Endothelial cell of hepatic sinusoid (primary cell): ENCODE measurements at regions not wholly inside any gene's neighbourhood (a gene's known extent, or its start where the extent isn't known, plus 50 kb on each side); places are given as distances from the start of the nearest gene placed in this dataset.

Source experiments
- in situ Hi-C: cut with HindIII; loops from 2 replicates; pipeline ENCODE4 v1.10.0; 2017; ENCODE audit warnings: low sequenced_read_pairs

- in situ Hi-C loops: loop anchor here (25.0 kb wide), 1 partner anchor 808 kb away; no protein-coding TSS in a partner anchor
Measured at GRCh38 chr12:43294916-43295315, 257.1 kb downstream of the ADAMTS20 start.

- in situ Hi-C loops: loop anchor here (25.0 kb wide), 1 partner anchor 807 kb away; no protein-coding TSS in a partner anchor
Measured at GRCh38 chr12:43294147-43294546, 257.9 kb downstream of the ADAMTS20 start.

GRCh38 chr12:43293396-43293795, 258.6 kb downstream of the ADAMTS20 start:
- in situ Hi-C loops: loop anchor here (25.0 kb wide), 1 partner anchor 806 kb away; no protein-coding TSS in a partner anchor

- in situ Hi-C loops: loop anchor here (25.0 kb wide), 1 partner anchor 805 kb away; no protein-coding TSS in a partner anchor
Measured at GRCh38 chr12:43292699-43293098, 259.3 kb downstream of the ADAMTS20 start.

- in situ Hi-C loops: loop anchor here (25.0 kb wide), 1 partner anchor 804 kb away; no protein-coding TSS in a partner anchor
Measured at GRCh38 chr12:43291516-43291915, 260.5 kb downstream of the ADAMTS20 start.

- in situ Hi-C loops: loop anchor here (25.0 kb wide), 1 partner anchor 804 kb away; no protein-coding TSS in a partner anchor
Measured at GRCh38 chr12:43290836-43291235, 261.2 kb downstream of the ADAMTS20 start.

- in situ Hi-C loops: loop anchor here (25.0 kb wide), 1 partner anchor 802 kb away; no protein-coding TSS in a partner anchor
Measured at GRCh38 chr12:43289426-43289801, 262.6 kb downstream of the ADAMTS20 start.

GRCh38 chr12:43288671-43289425, 263.2 kb downstream of the ADAMTS20 start:
- in situ Hi-C loops: loop anchor here (25.0 kb wide), 1 partner anchor 802 kb away; no protein-coding TSS in a partner anchor

- in situ Hi-C loops: loop anchor here (25.0 kb wide), 1 partner anchor 801 kb away; no protein-coding TSS in a partner anchor
Measured at GRCh38 chr12:43287706-43288383, 264.2 kb downstream of the ADAMTS20 start.

- in situ Hi-C loops: loop anchor here (25.0 kb wide), 1 partner anchor 800 kb away; no protein-coding TSS in a partner anchor
Measured at GRCh38 chr12:43286986-43287385, 265.0 kb downstream of the ADAMTS20 start.

GRCh38 chr12:43285159-43285598, 266.8 kb downstream of the ADAMTS20 start:
- in situ Hi-C loops: loop anchor here (25.0 kb wide), 1 partner anchor 798 kb away; no protein-coding TSS in a partner anchor

GRCh38 chr12:43284486-43285158, 267.4 kb downstream of the ADAMTS20 start:
- in situ Hi-C loops: loop anchor here (25.0 kb wide), 1 partner anchor 797 kb away; no protein-coding TSS in a partner anchor

GRCh38 chr12:43283206-43283605, 268.8 kb downstream of the ADAMTS20 start:
- in situ Hi-C loops: loop anchor here (25.0 kb wide), 1 partner anchor 796 kb away; no protein-coding TSS in a partner anchor

GRCh38 chr12:43282106-43282505, 269.9 kb downstream of the ADAMTS20 start:
- in situ Hi-C loops: loop anchor here (25.0 kb wide), 1 partner anchor 795 kb away; no protein-coding TSS in a partner anchor

- in situ Hi-C loops: loop anchor here (25.0 kb wide), 1 partner anchor 794 kb away; no protein-coding TSS in a partner anchor
Measured at GRCh38 chr12:43281563-43281962, 270.4 kb downstream of the ADAMTS20 start.

GRCh38 chr12:43278541-43278832, 273.5 kb downstream of the ADAMTS20 start:
- in situ Hi-C loops: loop anchor here (25.0 kb wide), 1 partner anchor 791 kb away; no protein-coding TSS in a partner anchor

- in situ Hi-C loops: loop anchor here (25.0 kb wide), 1 partner anchor 791 kb away; no protein-coding TSS in a partner anchor
Measured at GRCh38 chr12:43277651-43278540, 274.1 kb downstream of the ADAMTS20 start.

GRCh38 chr12:43273467-43273866, 278.5 kb downstream of the ADAMTS20 start:
- in situ Hi-C loops: no loop called here

GRCh38 chr12:43271659-43272058, 280.3 kb downstream of the ADAMTS20 start:
- in situ Hi-C loops: no loop called here

- in situ Hi-C loops: no loop called here
Measured at GRCh38 chr12:43267818-43268217, 284.2 kb downstream of the ADAMTS20 start.
